PC-9 (cell line): ENCODE measurements at regions not wholly inside any gene's neighbourhood (a gene's known extent, or its start where the extent isn't known, plus 50 kb on each side); places are given as distances from the start of the nearest gene placed in this dataset.

ENCODE experiments used
- EZH2 ChIP-seq: fragments of 200-600 bp; sonication (generic); IDR thresholded peaks from 2 replicates; pipeline ENCODE4 v1.8.0; 2017; ENCODE audit warnings: antibody characterized with exemption, low read depth
- TF ChIP-seq, protein P1 (sequence below): fragments of 200-600 bp; sonication (generic); conservative IDR thresholded peaks from 2 replicates; pipeline ENCODE4 v1.6.1; 2017; ENCODE audit warnings: mixed run types, antibody characterized with exemption, mild to moderate bottlenecking, moderate library complexity

DNA sequence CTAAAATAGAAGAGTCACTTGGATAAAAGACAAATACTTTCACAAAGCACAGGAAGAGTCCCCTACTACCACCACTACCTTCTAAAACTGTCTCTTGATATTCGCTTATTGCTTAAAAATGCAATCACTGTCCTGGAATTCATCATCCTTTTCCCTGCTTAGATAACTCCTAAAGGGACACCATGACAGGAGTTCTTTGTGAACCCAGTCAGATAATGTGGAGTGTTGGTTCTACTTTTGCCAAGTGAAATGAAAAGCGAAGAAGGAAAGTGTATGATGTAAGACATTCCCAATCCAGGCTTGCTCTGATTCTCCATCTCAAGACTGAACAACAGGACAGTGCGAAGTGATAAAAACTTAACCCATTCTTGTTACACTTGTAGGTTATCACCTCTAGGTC, 103.0 kb downstream of the MTERF1 start:
- TF ChIP-seq, protein P1, sequence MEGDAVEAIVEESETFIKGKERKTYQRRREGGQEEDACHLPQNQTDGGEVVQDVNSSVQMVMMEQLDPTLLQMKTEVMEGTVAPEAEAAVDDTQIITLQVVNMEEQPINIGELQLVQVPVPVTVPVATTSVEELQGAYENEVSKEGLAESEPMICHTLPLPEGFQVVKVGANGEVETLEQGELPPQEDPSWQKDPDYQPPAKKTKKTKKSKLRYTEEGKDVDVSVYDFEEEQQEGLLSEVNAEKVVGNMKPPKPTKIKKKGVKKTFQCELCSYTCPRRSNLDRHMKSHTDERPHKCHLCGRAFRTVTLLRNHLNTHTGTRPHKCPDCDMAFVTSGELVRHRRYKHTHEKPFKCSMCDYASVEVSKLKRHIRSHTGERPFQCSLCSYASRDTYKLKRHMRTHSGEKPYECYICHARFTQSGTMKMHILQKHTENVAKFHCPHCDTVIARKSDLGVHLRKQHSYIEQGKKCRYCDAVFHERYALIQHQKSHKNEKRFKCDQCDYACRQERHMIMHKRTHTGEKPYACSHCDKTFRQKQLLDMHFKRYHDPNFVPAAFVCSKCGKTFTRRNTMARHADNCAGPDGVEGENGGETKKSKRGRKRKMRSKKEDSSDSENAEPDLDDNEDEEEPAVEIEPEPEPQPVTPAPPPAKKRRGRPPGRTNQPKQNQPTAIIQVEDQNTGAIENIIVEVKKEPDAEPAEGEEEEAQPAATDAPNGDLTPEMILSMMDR: no peak
- no peak for TF ChIP-seq EZH2
